M059J (cell line): ENCODE measurements at regions not wholly inside any gene's neighbourhood (a gene's known extent, or its start where the extent isn't known, plus 50 kb on each side); places are given as distances from the start of the nearest gene placed in this dataset.
"Not testable (repeated sequence)": the region's sequence is repeated elsewhere in the genome, so short reads cannot be mapped to it uniquely, and the experiment has no call there.

Experiments used
- DNase-seq: peaks from one replicate; pipeline ENCODE4 v3.0.0-alpha.2; 2012; ENCODE audit warnings: low read depth

DNA sequence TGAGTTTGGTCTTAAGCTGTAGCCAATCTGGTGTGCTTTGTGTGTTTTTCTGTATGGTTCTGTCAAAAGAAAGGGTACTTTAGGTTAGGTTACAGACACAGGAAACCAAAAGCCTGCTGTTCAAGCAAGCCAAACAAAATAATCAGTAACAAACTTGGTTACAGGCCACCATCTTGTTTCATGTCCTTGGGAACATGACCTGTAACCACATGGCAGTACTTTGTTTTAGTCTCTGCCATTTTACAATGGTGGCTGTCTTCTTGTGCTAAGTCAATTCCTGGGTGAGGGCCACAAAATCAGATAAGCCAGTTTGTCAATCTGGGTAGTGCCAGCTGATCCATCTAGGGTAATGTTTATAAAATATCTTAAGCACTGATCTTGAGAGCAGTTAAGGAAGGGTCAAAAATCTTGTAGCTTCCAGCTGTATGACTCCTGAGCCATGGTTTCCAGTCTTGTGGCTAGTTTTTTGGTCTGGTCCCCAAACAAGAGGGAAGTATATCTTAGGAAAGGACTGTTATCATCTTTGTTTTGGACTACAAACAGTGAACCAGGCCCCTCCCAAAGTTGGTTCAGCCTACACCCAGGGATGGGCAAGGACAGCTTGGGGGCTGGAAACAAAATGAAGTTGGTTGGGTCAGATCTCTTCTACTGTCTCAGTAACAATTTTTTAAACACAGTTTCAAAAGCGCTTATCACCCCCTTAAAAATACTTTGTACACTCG, 90.0 kb downstream of the IGLL5 start:
- DNase-seq, result no peak

DNA sequence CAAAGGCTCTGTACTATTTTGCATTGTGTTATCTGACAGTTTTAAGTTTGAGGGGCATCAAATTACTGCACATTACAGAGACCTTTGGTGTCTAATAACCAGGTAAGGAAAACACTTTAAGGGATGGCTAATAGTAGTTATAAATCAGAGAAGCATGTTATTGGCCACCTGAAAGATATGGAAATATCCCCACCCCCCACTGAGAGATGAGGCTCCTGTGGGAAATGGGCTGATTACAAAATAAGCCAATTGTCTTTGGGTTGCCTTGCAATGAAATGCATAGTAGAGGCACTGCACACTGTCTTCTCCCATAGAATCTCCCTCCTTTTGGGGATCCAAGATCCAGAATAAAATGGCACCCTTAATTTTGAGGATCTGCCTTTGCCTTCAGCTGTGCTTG, 91.0 kb downstream of the IGLL5 start:
- DNase-seq, result no peak

DNA sequence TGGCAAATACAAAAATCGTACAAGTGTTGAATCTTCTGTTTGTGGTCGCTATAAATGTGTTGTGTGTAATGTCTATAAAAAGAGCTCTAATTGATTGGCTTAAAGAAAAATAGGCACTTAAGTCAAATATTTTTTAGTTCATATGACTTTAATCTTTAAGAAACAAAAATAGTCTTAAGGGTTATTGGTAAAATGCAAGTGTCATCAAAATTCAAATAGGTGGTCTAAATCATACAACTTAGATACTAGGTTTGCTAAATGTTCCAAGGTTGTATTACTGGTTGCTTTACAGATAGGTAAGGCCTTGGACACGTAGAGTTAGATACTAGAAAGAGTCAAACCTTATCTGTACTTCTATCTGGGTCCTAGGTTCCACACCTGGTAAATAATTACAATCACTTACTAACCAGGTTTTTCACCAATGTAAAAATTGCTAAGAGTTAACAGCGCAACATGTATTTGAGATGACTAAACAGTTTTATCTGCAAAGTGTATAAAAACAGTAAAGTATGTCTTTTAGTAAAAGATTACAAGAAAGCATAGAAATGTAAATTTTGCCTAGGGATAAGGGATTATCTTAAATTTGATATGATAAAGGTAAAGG, 91.1 kb upstream of the GNAZ start:
- DNase-seq, result no peak

DNA sequence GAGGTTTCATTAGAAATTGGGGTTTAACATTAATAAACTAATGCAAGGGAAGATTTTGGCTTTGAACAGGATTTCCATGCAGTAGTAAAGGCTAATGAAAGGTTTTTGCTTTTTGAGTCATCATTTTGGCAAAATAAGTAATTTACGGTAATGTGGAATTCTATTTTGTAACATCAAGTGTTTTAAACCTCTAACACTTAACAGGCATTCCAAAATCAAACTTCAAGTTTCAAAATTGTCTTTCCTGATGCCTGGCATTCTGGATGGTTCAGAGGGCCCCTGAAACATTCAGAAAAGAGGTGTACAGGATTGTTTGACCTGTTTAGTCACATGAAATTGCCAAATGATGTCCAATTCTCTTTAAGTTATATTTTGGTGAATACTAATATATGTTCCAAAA, 90.4 kb upstream of the GNAZ start:
- DNase-seq, result no peak

DNA sequence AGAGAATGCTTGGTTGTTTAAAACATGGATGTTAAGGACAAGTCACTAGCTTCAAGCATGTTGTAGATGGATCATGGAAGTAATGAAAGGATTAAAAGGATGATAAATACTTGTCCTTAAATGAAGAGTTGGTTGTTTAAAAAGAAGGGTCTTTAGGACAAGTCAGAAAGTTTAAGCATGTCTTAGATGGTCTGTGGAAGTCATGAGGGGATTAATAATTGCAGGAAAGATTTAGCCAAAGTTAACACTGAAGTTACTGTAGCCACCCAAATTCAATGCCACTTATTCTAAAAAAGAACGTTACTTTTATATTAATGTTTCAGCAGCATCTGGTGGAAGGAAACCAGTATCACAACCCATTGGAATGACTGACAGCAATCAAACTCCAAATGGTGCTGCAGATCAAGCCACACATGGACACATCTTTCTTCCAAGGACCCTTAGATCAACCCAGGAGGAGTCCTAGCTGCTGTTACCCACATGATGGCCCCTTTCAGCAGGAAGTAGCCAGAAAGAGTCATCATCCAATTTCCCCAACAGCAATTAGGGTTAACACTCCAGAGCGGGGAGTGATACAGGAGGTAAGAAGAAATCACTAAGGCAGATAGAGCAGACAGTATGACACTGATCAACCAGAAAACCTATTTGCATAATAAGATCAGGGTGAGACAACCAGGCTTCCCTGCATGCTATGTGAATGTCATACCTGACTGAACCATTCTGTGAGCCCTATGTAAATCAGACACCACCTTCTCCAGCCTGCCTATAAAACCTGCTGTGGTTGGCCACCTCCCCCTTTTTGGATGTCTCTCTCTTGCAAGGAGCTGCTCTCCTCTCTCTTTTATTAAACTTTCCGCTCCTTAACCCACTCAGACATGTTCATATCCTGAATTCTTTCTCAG, 88.4 kb upstream of the GNAZ start:
- no peak for DNase-seq

DNA sequence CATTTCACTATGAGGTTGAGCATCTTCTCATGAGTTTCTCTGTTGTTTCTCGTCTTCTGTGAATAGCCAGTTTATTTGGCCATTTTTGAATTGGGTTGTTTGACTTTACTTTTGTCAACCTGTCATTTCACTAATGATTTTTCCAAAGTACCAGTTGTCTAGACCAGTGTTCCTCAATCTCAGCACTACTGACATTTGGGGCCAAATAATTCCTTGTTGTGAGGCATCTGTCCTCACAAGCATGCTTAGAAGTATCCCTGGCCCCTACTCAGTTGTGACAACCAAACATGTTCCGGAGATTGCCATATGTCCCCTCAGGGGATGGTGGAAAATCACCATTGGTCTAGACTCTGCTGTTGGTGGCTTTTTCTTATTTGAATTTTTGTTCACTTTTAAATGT, 87.7 kb upstream of the GNAZ start:
- no peak for DNase-seq

DNA sequence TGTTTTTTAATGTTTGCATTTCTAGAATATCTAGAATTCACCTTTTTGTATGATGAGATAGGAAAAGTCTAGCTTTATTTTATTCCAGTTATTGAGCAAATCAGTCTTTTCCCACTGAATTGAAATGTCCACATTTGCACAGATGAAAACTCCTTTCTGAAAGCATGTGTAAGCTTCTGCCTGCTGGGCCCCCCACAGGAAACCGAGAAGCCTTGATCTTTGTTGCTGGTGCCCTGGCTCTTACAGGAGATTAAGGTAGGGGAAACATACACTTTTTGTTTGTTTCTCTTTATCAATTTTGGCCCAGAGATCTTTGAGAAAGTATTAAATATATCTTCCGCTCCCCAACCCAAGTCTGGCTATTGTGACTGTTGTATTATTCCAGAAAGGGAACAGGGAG, 87.2 kb upstream of the GNAZ start:
- DNase-seq, result no peak

DNA sequence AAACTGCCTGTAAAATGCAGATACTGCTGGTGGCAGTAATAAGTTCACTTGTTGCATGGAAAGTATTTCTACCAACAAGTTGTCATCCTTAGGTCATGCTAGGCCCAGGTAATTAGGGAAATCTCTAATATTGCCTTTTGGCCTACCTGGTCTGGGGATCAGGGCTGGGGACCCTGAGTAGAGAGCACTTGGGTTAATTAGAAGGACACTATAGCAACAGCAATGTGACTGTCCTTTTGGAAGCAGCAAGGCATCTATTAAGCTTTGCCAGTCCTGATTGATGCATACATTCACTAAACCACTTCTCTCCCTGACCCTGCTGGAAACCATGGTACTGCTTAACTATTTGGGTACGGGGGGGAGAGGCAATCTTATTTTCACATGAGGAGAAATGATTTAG, 86.5 kb upstream of the GNAZ start:
- no peak for DNase-seq

DNA sequence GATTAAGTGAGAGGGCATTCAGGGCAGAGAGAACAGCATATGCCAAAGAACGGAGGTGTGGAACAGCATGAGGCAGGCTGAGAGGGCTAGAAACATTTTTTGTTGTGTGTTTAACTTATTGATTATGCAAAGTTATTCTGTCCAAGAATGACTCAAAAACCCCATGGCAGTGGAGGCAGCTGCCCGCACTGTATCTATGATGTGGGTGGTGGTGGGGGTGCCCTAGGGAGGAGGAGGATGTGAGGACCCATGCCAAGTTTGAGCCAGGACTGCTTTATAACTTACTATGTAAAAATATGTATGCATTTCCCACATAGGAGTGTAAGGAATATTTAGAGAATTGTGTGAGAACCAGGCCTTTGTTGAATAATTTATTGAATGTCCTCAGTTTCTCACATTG, 85.4 kb upstream of the GNAZ start:
- no peak for DNase-seq

DNA sequence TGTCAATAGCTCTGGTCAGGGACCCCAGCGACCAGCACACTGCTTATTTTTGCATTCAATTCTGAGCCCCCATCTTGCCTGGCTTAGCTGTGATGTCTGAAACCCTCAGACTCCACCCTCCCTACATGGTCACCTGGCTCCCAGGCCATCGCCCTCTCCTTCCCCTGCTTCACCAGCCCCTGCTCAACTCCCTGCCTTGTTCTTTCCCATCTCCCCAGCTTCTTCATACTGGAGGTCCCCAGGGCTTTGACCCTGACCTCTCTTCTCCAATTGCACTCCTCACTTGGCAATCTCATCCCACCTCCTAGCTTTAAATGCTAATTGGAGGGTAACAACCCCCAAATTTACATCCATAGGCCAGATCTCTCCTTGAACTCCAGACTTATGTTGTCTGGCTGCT, 84.3 kb upstream of the GNAZ start:
- DNase-seq, result no peak

DNA sequence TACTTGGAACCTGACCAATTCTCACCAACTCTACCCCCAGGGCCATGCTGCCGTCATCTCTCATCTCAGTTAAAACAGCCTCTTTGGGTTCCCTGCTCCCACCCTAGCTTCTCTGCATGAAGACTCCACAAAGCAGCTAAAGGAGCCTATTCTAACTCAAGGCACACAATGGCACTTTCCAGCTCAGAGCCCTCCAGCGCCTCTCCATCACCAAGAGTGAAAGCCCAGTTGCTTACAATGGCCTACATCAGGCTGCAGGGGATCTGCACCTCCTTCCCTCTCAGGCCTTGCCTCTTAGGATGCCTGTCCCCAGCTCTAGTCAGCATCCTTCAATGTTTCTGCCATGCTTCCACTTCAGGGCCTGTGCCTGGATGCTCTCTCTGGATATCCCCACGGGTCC, 83.7 kb upstream of the GNAZ start:
- DNase-seq, result no peak

DNA sequence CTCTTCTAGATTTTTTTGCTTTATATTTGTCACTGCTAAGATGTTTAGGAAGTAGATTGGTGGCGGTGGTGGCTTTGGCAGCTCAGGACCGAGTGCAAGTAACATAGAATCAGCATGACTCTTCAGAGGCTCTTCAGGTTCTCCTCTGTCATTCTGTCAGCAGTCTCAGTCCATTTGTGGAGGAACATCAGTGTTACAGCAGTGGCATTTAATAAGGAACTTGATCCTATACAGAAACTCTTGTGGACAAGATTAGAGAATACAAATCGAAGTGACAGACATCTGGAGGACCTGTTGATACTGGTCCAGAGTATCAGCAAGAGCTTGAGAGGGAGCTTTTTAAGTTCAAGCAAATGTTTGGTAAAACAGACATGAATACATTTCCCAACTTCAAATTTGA, 82.2 kb upstream of the GNAZ start:
- DNase-seq, result no peak

DNA sequence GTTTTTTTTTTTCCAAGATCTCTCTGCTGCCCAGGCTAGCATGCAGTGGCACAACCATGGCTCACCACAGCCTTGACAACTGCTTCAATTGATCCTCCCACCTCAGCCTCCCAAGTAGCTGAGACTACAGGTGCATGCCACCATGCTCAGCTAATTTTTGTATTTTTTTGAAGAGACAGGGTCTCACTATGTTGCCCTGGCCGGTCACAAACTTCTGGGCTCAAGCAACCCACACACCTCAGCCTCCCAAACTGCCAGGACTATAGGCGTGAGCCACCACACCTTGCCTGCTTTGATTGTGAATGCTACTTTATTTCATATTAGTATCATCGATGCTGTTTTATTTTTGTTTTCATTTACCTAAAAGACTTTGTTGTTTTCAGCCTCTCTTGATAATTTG, 81.5 kb upstream of the GNAZ start:
- DNase-seq, result no peak

DNA sequence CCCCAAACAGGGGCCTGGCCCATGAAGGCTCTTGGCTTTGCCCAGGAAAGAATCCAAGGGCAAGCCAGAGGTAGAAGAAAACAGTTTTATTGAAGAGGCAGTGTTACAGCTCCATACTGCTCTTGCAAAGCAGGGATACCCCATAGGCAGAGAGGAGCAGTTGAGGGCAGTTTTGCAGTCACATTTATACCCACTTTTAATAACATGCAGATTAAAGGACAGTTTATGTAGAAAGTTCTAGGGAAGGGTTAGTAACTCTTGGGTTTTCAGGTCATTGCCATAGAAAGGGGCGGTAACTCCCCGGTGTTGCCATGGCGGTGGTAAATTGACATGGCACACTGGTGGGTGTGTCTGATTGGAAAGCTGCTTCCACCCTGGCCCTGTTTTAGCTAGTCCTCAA, 80.5 kb upstream of the GNAZ start:
- DNase-seq, result no peak

DNA sequence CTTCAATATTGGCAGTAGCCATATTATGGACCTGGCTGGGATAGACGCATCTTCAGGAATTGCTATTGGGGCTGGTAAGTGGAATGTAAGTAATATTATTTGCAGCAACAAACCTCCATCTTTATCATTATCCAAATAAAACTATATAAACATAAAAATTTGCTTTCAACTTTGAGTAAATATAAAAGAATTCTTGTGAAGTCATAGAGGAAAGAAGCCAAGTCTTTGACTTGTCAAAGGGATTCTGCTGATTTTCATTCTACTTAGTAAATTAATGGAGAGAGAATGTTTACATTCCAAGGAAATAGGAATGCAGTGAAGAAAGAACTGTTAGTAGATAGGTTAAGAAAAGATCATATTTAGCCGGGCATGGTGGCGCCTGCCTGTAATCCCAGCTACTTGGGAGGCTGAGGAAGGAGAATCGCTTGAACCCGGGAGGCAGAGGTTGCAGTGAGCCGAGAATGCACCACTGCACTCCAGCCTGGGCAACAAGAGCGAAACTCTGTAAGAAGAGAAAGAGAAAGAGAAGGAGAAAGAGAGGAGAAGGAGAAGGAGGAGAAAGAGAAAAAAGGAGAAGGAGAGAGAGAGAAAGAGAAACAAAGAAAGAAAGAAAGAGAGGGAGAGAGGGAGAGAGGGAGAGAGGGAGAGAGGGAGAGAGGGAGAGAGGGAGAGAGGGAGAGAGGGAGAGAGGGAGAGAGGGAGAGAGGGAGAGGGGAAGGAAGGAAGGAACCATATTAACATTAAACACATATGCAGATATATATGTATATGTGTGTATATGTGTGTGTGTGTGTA, 79.4 kb upstream of the GNAZ start:
- not testable (repeated sequence) for DNase-seq

DNA sequence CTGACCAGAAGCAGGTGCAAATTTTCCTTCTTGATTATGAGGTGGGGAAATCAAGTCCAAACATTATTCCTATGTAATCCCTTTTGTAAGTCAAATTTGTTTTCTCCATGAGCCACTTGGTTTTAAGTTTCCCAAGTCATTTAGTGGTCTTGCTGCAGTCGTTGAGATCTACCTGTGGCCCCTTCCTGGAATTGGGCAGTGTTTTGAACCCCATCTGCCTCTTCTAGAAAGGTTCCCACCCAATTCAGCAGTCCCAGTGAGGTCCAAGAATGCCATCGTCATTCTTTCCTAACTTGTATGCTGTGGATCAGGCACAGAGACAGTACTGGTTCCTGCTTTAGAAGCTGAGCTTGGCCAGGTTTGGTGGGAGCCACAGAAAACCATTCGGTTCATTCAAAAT, 77.8 kb upstream of the GNAZ start:
- DNase-seq, result no peak

DNA sequence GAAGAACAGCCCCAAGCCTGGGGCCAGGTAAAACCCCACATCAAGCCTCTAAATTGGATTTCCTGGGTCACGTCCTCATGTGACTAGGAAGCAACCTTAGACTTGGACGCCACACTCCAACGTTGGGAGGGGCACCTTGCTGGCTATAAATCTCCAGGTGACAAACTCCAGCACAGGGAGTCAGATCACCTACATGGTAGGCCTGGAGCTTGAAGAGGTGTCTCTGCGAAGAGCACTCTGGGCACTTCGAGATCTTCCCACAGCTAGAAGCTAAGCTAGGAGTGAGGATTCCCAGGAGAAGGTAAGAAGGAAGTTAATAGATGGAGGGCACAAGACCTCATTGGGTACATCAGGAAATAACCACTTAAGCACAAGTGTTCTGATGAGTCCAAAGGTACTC, 77.1 kb upstream of the GNAZ start:
- DNase-seq, result no peak

DNA sequence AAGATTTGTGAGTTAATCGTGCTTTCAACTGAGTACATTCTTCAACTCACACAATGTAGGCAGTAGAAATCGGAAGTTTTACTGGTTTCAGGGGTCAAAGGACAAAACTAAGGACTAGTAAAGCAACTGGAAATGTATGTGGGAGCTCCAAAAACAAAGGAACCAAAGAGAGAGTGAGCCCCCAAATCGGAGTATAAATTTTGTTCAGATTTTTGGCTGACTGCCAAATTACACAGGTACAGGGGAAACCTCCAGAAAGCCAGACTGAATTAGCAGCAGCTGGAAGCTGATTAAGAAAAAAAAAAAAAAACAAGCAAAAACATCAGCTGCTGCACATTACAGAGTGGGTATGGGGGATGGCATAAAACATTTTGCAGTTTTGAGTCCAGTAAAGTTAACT, 75.2 kb upstream of the GNAZ start:
- no peak for DNase-seq

DNA sequence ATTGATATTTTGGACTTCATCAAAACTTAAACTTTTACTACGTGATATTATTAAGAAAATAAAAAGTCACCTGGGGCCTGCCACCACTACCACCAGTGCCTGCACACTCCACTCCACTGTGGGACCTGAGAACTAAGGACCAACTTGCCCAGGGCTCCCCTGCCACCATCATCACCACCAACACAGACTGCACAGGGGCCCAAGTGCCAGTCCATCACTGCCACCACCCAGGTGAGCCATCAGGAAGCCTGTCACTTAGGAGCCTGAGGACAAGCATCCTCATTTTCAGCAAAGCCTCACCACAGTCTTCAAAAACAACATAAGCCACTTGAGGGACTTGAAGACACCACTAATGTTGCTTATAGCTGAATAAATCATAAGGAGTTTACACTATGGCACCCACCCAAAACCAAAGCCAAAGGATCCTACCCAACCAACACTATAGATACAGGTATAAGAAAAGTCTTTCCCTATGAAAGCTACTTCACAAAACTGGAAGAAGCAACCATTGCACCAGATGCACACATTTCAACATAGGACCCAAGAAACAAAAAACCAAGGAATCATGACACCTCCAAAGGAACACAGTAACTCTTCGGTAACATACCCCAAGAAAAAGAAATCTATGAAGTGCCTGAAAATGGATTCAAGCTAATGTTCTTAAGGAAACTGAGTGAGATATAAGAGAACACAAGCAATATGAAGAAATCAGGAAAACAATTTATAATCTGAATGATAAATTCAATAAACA, 73.6 kb upstream of the GNAZ start:
- DNase-seq, result no peak

DNA sequence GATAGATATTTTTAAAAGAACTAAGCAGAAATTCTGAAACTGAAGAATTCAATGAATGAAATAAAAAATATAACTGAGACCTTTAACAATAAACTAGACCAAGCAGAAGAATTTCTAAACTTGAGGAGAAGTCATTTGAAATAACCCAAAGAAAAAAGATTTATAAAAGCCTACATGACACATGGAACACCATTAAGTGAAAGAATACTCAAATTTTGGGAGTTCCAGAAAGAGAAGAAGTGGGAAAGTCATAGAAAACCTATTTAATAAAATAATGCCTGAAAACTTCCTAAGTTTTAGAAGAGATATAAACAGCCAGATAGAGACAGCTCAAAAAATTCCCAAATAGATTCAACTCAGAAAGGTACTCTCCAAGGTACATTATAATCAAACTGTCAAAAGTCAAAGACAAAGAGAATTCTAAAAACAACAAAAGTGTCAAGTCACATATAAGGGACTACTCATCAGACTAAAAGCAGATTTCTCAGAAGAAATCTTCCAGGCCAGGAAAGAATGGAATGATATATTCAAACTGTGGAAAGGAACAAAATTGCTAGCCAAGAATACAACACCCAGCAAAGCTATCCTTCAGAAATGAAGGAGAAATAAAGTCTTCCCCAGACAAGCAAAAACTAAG, 72.9 kb upstream of the GNAZ start:
- no peak for DNase-seq

DNA sequence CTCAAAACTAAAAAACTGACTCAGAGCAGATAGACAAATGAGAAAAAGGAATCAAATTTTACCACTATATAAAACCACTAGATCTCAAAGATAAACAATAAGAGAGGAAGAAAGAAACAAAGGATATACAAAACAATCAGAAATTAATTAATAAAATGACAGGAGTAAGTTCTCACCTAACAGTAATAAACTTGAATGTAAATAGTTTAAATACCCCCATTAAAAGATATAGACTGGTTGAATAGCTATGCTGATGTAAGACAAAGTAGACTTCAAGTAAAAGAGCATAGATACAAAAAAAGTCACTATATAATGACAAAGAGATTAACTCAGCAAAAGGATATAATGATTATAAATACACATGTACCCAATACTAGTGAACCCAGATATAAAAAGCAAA, 72.3 kb upstream of the GNAZ start:
- no peak for DNase-seq
